Trophoblast cell (in vitro differentiated cells and primary cell): ENCODE measurements at regions not wholly inside any gene's neighbourhood (a gene's known extent, or its start where the extent isn't known, plus 50 kb on each side); places are given as distances from the start of the nearest gene placed in this dataset.

ENCODE experiments used
- DNase-seq, 2 donors: peaks; one replicate each; pipeline ENCODE4 v3.0.0-alpha.2; 2016
- H2AFZ ChIP-seq: 2 replicates; pipeline ENCODE4 v1.6.1; 2013; ENCODE audit warnings: low read length, moderate library complexity, mild to moderate bottlenecking; ENCODE audit not compliant: insufficient read depth, poor library complexity
- H2AK5ac ChIP-seq: 2 replicates; pipeline ENCODE4 v1.6.1; 2013; ENCODE audit warnings: mild to moderate bottlenecking, low read length
- H2BK120ac ChIP-seq: 2 replicates; pipeline ENCODE4 v1.6.1; 2013; ENCODE audit warnings: low read length, mild to moderate bottlenecking, moderate library complexity; ENCODE audit not compliant: insufficient read depth, poor library complexity
- H2BK12ac ChIP-seq: 2 replicates; pipeline ENCODE4 v1.6.1; 2013; ENCODE audit warnings: mild to moderate bottlenecking, low read length, moderate library complexity
- H2BK5ac ChIP-seq: 2 replicates; pipeline ENCODE4 v1.6.1; 2013; ENCODE audit warnings: low read length, low read depth, moderate library complexity, mild to moderate bottlenecking; ENCODE audit not compliant: poor library complexity
- H3K14ac ChIP-seq: 2 replicates; pipeline ENCODE4 v1.6.1; 2013; ENCODE audit warnings: mild to moderate bottlenecking, low read length
- H3K18ac ChIP-seq: 2 replicates; pipeline ENCODE4 v1.6.1; 2013; ENCODE audit warnings: mild to moderate bottlenecking, low read length
- H3K23ac ChIP-seq: 2 replicates; pipeline ENCODE4 v1.6.1; 2013; ENCODE audit warnings: low read length
- H3K27ac ChIP-seq: 2 replicates; pipeline ENCODE4 v1.5.1; 2013; ENCODE audit warnings: low read depth, mild to moderate bottlenecking, inconsistent platforms, low read length, moderate library complexity
- H3K27me3 ChIP-seq: 2 replicates; pipeline ENCODE4 v1.6.1; 2013; ENCODE audit warnings: inconsistent platforms, mild to moderate bottlenecking, low read length, moderate library complexity; ENCODE audit not compliant: insufficient read depth
- H3K36me3 ChIP-seq, 2 experiments: 1 replicate in 1 of 2; 2 replicates in 1 of 2; pipeline ENCODE4 v1.6.1; 2013; ENCODE audit warnings: low read length in 2 of 2, mild to moderate bottlenecking in 2 of 2, moderate library complexity in 1 of 2; ENCODE audit not compliant: insufficient read depth in 2 of 2, control insufficient read depth in 1 of 2
- H3K4ac ChIP-seq: 2 replicates; pipeline ENCODE4 v1.6.1; 2013; ENCODE audit warnings: low read depth, mild to moderate bottlenecking, low read length, moderate library complexity
- H3K4me1 ChIP-seq, 2 experiments: 1 replicate in 1 of 2; 2 replicates in 1 of 2; pipeline ENCODE4 v1.6.1; 2013; ENCODE audit warnings: low read length in 2 of 2, mild to moderate bottlenecking in 2 of 2, moderate library complexity in 1 of 2; ENCODE audit not compliant: insufficient read depth in 2 of 2, control insufficient read depth in 1 of 2
- H3K4me2 ChIP-seq: 2 replicates; pipeline ENCODE4 v1.6.1; 2013; ENCODE audit warnings: inconsistent platforms, mild to moderate bottlenecking, low read length, moderate library complexity
- H3K4me3 ChIP-seq: 2 replicates; pipeline ENCODE4 v1.5.1; 2013; ENCODE audit warnings: mild to moderate bottlenecking, low read depth, low read length, inconsistent platforms
- H3K79me1 ChIP-seq: one replicate; pipeline ENCODE4 v1.6.1; 2013; ENCODE audit warnings: low read length
- H3K79me2 ChIP-seq: 2 replicates; pipeline ENCODE4 v1.6.1; 2013; ENCODE audit warnings: low read length, mild to moderate bottlenecking; ENCODE audit not compliant: control insufficient read depth, insufficient read depth, poor library complexity
- H3K9ac ChIP-seq: 2 replicates; pipeline ENCODE4 v1.6.1; 2013; ENCODE audit warnings: mild to moderate bottlenecking, low read length
- H3K9me3 ChIP-seq: 2 replicates; pipeline ENCODE4 v1.6.1; 2013; ENCODE audit warnings: low read depth, mild to moderate bottlenecking, control low read depth, inconsistent platforms, low read length; ENCODE audit not compliant: insufficient read depth
- H4K12ac ChIP-seq: 2 replicates; pipeline ENCODE4 v1.6.1; 2013; ENCODE audit warnings: low read depth, mild to moderate bottlenecking, low read length, moderate library complexity
- H4K8ac ChIP-seq: 2 replicates; pipeline ENCODE4 v1.6.1; 2013; ENCODE audit warnings: low read depth, mild to moderate bottlenecking, low read length, moderate library complexity
- H4K91ac ChIP-seq: one replicate; pipeline ENCODE4 v1.6.1; 2013; ENCODE audit warnings: low read depth, mild to moderate bottlenecking, low read length, moderate library complexity
- WGBS: extraction: QIAGEN DNeasy Blood & Tissue Kit; methylation state at CpG from one replicate; pipeline ENCODE4 v1.1.7; 2013; ENCODE audit warnings: missing lambda C conversion rate; ENCODE audit not compliant: insufficient read length, insufficient coverage; ENCODE audit errors: extremely low coverage; 5-methylcytosine and 5-hydroxymethylcytosine counted together

DNA sequence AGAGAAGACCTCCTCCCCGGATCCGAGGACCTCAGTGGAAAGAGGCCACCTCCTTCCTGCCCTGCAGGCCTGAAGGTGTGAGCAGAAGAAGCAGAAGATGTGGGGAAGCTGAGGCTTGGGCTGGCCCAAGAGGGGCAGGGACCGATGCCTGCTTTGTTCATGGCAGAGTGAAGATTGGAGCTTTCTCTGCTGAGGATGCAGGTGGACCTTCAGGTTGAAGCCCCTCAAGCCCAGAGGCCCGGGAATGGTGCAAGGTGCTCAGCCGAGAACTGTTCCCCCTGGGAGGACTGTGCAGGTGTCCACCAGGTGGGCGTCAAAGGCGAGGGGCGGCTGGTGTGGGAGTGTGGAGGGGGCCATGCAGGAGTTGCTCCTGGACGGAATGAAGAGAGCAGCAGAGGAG lies 277.9 kb upstream of the IRX2 start:
- Histone ChIP-seq H2BK5ac (no peak overlapping the region), H3K4me1 (no peaks in the 10 kb centered on the region)
- WGBS, result no CpG with 5 or more reads among the region's 9 CpGs

GRCh38 chr5:3027866-3028635 lies 276.6 kb upstream of the IRX2 start:
- no peak overlapping the region for H2BK5ac ChIP-seq
- no peaks in the 10 kb centered on the region for H3K27me3 ChIP-seq
- H3K27ac ChIP-seq, result no peak overlapping the region
- peaks cover 5% of the 10 kb centered on the region for H3K9me3 ChIP-seq
- H4K12ac ChIP-seq, result no peak overlapping the region
- no peak overlapping the region for H4K8ac ChIP-seq
- no peak for DNase-seq
- H3K4me3 ChIP-seq, result no peak overlapping the region
- H4K91ac ChIP-seq, result no peak overlapping the region
- H3K23ac ChIP-seq, result no peak overlapping the region
- no peak overlapping the region for H2AFZ ChIP-seq
- H3K9ac ChIP-seq, result no peak overlapping the region
- H3K18ac ChIP-seq, result no peak overlapping the region
- WGBS, result no CpG with 5 or more reads among the region's 23 CpGs
- no peak overlapping the region for H3K4ac ChIP-seq
- no peak overlapping the region for H2AK5ac ChIP-seq
- no peak overlapping the region for H3K4me2 ChIP-seq
- H3K14ac ChIP-seq, result no peak overlapping the region
- H3K36me3 ChIP-seq, result no peaks in the 10 kb centered on the region
- no peak overlapping the region for H2BK12ac ChIP-seq
- H3K79me2 ChIP-seq, result no peaks in the 10 kb centered on the region
- no peaks in the 10 kb centered on the region for H3K79me1 ChIP-seq
- H3K4me1 ChIP-seq, result no peaks in the 10 kb centered on the region
- no peak overlapping the region for H2BK120ac ChIP-seq

More for the DNA sequence above, 277.9 kb upstream of the IRX2 start:
- H3K79me1 ChIP-seq, result no peaks in the 10 kb centered on the region
- H3K27me3 ChIP-seq, result no peaks in the 10 kb centered on the region
- H3K36me3 ChIP-seq, result no peaks in the 10 kb centered on the region
- H3K9ac ChIP-seq, result no peak overlapping the region
- no peak overlapping the region for H2BK12ac ChIP-seq
- H3K9me3 ChIP-seq, result peaks cover 3% of the 10 kb centered on the region
- no peak overlapping the region for H4K91ac ChIP-seq
- no peak overlapping the region for H4K12ac ChIP-seq
- H3K27ac ChIP-seq, result no peak overlapping the region
- H3K23ac ChIP-seq, result no peak overlapping the region
- no peaks in the 10 kb centered on the region for H3K79me2 ChIP-seq
- no peak overlapping the region for H2BK120ac ChIP-seq
- H4K8ac ChIP-seq, result no peak overlapping the region
- H3K18ac ChIP-seq, result no peak overlapping the region
- no peak overlapping the region for H3K4me3 ChIP-seq
- no peak overlapping the region for H2AK5ac ChIP-seq
- DNase-seq, result no peak
- H3K14ac ChIP-seq, result no peak overlapping the region
- H3K4ac ChIP-seq, result no peak overlapping the region
- H3K4me2 ChIP-seq, result no peak overlapping the region
- H2AFZ ChIP-seq, result no peak overlapping the region

DNA sequence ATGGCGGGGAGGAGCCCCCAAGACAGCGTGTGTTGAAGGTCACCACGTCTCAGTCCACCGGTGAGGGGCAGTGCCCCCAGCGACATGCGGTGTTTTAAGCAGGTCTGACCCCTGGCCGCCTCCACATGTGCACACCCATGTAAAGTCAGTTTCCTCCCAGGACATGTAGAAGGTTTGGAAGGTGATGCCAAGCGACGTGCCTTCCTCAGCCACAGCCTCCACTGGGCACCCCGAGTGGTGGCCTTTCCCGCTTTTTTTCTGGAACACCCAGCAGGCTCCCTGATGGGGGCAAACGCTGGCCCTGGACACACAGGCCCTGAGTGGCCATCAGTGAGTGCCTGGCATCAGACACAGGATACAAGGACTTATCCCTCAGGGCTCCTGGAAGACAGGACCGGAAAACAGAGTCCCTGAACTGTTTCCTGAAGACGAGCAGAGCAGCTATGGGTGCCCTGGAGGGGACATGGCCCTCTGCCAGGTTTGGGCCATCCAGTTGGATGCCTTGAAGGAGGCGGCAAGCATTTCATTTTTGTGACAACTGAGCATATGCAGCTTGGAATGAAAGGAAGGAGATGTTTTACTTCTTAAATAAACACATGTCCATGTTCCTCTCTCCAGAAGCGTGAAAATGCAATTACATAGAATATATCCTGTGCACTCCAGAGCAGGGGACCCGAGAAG lies 275.8 kb upstream of the IRX2 start:
- Histone ChIP-seq H3K9ac (no peak overlapping the region), H4K12ac (no peak overlapping the region), H2AK5ac (no peak overlapping the region)

GRCh38 chr5:3026651-3027050 lies 275.2 kb upstream of the IRX2 start:
- Histone ChIP-seq H3K9me3 (peaks cover 5% of the 10 kb centered on the region), H2BK120ac (no peak overlapping the region), H4K12ac (no peak overlapping the region), H3K4me2 (no peak overlapping the region), H3K23ac (no peak overlapping the region), H3K36me3 (no peaks in the 10 kb centered on the region), H3K4me1 (no peaks in the 10 kb centered on the region), H3K18ac (no peak overlapping the region), H3K79me1 (no peaks in the 10 kb centered on the region), H3K9ac (no peak overlapping the region), H3K79me2 (no peaks in the 10 kb centered on the region), H3K14ac (no peak overlapping the region), H3K4ac (no peak overlapping the region), H2AK5ac (no peak overlapping the region), H4K91ac (no peak overlapping the region), H3K27me3 (no peaks in the 10 kb centered on the region), H2AFZ (no peak overlapping the region), H3K4me3 (no peak overlapping the region), H2BK5ac (no peak overlapping the region), H4K8ac (no peak overlapping the region), H3K27ac (no peak overlapping the region), H2BK12ac (no peak overlapping the region)
- DNase-seq, result no peak
- no CpG with 5 or more reads among the region's 7 CpGs for WGBS

More for the DNA sequence above, 275.8 kb upstream of the IRX2 start:
- no peak for DNase-seq
- no peak overlapping the region for H2AFZ ChIP-seq
- no peak overlapping the region for H3K4ac ChIP-seq
- no peak overlapping the region for H3K4me2 ChIP-seq
- H3K9me3 ChIP-seq, result peaks cover 5% of the 10 kb centered on the region
- no peaks in the 10 kb centered on the region for H3K79me2 ChIP-seq
- no peaks in the 10 kb centered on the region for H3K79me1 ChIP-seq
- no peaks in the 10 kb centered on the region for H3K4me1 ChIP-seq
- H3K27me3 ChIP-seq, result no peaks in the 10 kb centered on the region
- no peak overlapping the region for H4K8ac ChIP-seq
- H3K36me3 ChIP-seq, result no peaks in the 10 kb centered on the region
- H3K27ac ChIP-seq, result no peak overlapping the region
- no peak overlapping the region for H4K91ac ChIP-seq
- H2BK5ac ChIP-seq, result no peak overlapping the region
- no CpG with 5 or more reads among the region's 17 CpGs for WGBS
- H3K4me3 ChIP-seq, result no peak overlapping the region
- H3K18ac ChIP-seq, result no peak overlapping the region
- H3K14ac ChIP-seq, result no peak overlapping the region
- no peak overlapping the region for H2BK120ac ChIP-seq
- H2BK12ac ChIP-seq, result no peak overlapping the region
- H3K23ac ChIP-seq, result no peak overlapping the region
